Fibroblast of lung (primary cell): ENCODE measurements at regions not wholly inside any gene's neighbourhood (a gene's known extent, or its start where the extent isn't known, plus 50 kb on each side); places are given as distances from the start of the nearest gene placed in this dataset.

Experiments
- EZH2 ChIP-seq: IDR thresholded peaks from 2 replicates; pipeline ENCODE4 v1.5.1; 2012; ENCODE audit warnings: low read length, control low read depth, mild to moderate bottlenecking; ENCODE audit errors: missing control alignments
- TF ChIP-seq, protein P1 (sequence below), 2 donors: IDR thresholded peaks in 1 of 2; conservative IDR thresholded peaks in 1 of 2; 1 replicate in 1 of 2; 2 replicates in 1 of 2; pipeline ENCODE4 v1.5.1; 2011 to 2012; ENCODE audit warnings: low read length in 2 of 2, control low read depth in 1 of 2, inconsistent platforms in 1 of 2, low read depth in 1 of 2, mild to moderate bottlenecking in 1 of 2

DNA sequence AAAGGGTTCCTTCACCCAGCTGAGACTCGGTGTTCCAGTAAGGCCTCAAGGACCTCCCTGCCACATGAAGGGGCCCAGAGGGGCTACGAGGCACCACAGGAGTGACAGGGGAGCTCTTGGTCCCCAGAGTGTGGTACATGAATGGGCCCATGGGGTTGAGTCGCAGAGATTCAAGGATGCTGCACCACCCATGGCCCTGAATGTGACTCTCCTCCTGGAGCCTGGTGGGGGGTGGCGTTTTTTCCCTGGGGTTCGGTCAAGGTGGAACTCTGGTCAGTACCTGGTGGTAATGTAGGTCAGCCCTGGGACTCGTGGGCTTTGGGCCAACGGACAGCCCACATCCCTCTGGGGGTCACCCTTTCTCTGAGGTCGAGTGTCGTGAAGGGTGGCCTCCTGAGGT is 204.0 kb downstream of the UBE3A start:
- TF ChIP-seq, protein P1, sequence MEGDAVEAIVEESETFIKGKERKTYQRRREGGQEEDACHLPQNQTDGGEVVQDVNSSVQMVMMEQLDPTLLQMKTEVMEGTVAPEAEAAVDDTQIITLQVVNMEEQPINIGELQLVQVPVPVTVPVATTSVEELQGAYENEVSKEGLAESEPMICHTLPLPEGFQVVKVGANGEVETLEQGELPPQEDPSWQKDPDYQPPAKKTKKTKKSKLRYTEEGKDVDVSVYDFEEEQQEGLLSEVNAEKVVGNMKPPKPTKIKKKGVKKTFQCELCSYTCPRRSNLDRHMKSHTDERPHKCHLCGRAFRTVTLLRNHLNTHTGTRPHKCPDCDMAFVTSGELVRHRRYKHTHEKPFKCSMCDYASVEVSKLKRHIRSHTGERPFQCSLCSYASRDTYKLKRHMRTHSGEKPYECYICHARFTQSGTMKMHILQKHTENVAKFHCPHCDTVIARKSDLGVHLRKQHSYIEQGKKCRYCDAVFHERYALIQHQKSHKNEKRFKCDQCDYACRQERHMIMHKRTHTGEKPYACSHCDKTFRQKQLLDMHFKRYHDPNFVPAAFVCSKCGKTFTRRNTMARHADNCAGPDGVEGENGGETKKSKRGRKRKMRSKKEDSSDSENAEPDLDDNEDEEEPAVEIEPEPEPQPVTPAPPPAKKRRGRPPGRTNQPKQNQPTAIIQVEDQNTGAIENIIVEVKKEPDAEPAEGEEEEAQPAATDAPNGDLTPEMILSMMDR (conservative IDR thresholded peaks at IDR 0.05 in 1 of 2, IDR thresholded peaks at IDR 0.05 in 1 of 2; ENCODE audit: low read depth in 1 of 2, low read length in 2 of 2), result no peak
- TF ChIP-seq EZH2, result no peak
